Adrenal gland (tissue), 9 donors: ENCODE measurements at regions not wholly inside any gene's neighbourhood (a gene's known extent, or its start where the extent isn't known, plus 50 kb on each side); places are given as distances from the start of the nearest gene placed in this dataset.
"Not testable (repeated sequence)": the region's sequence is repeated elsewhere in the genome, so short reads cannot be mapped to it uniquely, and the experiment has no call there.

Source experiments
- DNase-seq, 7 donors: peaks; one replicate each; pipeline ENCODE4 v3.0.0-alpha.2; 2019 to 2020
- H3K27ac ChIP-seq, 5 donors: fragments of 200-600 bp; sonication (generic) in 4 of 5; 1 replicate in 3 of 5; 2 replicates in 2 of 5; pipeline versions ENCODE4 v1.5.1 to v1.8.0; 2016 to 2020; ENCODE audit warnings: mild to moderate bottlenecking in 1 of 5
- H3K27me3 ChIP-seq: fragments of 200-600 bp; 2 replicates; pipeline ENCODE4 v1.8.0; 2021
- H3K36me3 ChIP-seq, 2 donors: fragments of 200-600 bp; replicated peaks in 1 of 2; 1 replicate in 1 of 2; 2 replicates in 1 of 2; pipeline versions ENCODE4 v1.5.1 to v1.8.0; 2018 to 2022
- H3K4me1 ChIP-seq, 2 donors: fragments of 200-600 bp; replicated peaks in 1 of 2; 1 replicate in 1 of 2; 2 replicates in 1 of 2; pipeline versions ENCODE4 v1.5.1 to v1.8.0; 2018 to 2021
- H3K4me3 ChIP-seq, 4 donors: fragments of 200-600 bp; sonication (generic) in 3 of 4; one replicate each; pipeline ENCODE4 v1.5.1; 2016 to 2018
- H3K9me3 ChIP-seq, 3 donors: fragments of 200-600 bp; sonication (generic) in 1 of 3; replicated peaks in 1 of 3; 1 replicate in 2 of 3; 2 replicates in 1 of 3; pipeline versions ENCODE4 v1.5.1 to v1.8.0; 2016 to 2021
- POLR2A ChIP-seq, 2 donors: fragments of 450-650 bp; IDR thresholded peaks; one replicate each; pipeline ENCODE4 v1.6.1; 2017; ENCODE audit warnings: antibody characterized with exemption in 2 of 2, mild to moderate bottlenecking in 2 of 2, moderate library complexity in 1 of 2
- WGBS, 4 donors: extraction: QIAGEN DNeasy Blood & Tissue Kit in 2 of 4; methylation state at CpG; one replicate each; pipeline versions ENCODE4 v1.1.5 to v1.1.7; 2013 to 2017; 5-methylcytosine and 5-hydroxymethylcytosine counted together
- intact Hi-C, 2 donors: fragments of 100-400 bp; cut with DNase I; formaldehyde crosslinking; loops; one replicate each; pipeline versions ENCODE4 v1.14.1 to v1.15.0; 2022 to 2023
- TF ChIP-seq, protein P1 (sequence below), 6 experiments: fragments of 450-650 bp in 4 of 6; fragments of 200-600 bp in 2 of 6; sonication (generic) in 1 of 6; IDR thresholded peaks; 1 replicate in 5 of 6; 2 replicates in 1 of 6; pipeline versions ENCODE4 v1.5.1 to v1.8.0; 2016 to 2021; ENCODE audit warnings: antibody characterized with exemption in 6 of 6, mild to moderate bottlenecking in 2 of 6, moderate library complexity in 1 of 6
- donor health status: healthy with polysubstance abuse.
- donor health status: Bipolar disorder and iron deficiency.
- donor health status: DM: yes; HTN: yes; CAD: no.
- donor health status: DM: no; HTN: no; CAD: no.
- donor health status: DM: no; HTN: no; CAD: no.

DNA sequence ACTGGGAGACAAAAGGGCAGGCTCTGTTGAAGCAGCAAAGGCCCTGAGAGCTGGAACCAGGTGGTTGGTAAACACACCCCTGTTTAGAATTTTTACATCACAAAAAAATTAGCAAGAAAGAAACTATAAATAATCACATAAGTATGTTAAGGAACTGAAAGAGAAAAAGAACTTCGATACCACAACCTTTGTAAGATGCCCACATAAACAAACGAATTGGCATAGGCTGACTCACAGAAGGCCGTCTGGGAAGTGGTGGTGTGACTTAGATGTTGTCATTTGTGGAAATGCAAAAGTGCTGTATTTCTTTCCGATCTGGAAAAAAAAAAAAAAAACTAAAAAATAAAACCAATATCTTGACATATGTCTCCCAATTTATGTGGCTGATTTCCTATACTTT is 235.1 kb downstream of the USP46 start:
- no peak for DNase-seq
- no peak for TF ChIP-seq POLR2A (IDR thresholded peaks at IDR 0.05)
- TF ChIP-seq, protein P1, sequence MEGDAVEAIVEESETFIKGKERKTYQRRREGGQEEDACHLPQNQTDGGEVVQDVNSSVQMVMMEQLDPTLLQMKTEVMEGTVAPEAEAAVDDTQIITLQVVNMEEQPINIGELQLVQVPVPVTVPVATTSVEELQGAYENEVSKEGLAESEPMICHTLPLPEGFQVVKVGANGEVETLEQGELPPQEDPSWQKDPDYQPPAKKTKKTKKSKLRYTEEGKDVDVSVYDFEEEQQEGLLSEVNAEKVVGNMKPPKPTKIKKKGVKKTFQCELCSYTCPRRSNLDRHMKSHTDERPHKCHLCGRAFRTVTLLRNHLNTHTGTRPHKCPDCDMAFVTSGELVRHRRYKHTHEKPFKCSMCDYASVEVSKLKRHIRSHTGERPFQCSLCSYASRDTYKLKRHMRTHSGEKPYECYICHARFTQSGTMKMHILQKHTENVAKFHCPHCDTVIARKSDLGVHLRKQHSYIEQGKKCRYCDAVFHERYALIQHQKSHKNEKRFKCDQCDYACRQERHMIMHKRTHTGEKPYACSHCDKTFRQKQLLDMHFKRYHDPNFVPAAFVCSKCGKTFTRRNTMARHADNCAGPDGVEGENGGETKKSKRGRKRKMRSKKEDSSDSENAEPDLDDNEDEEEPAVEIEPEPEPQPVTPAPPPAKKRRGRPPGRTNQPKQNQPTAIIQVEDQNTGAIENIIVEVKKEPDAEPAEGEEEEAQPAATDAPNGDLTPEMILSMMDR (IDR thresholded peaks at IDR 0.05): no peak
- Histone ChIP-seq H3K27me3 (no peaks in the 10 kb centered on the region), H3K36me3 (no peaks in the 10 kb centered on the region), H3K27ac (no peak overlapping the region), H3K4me1 (no peaks in the 10 kb centered on the region), H3K9me3 (no peaks in the 10 kb centered on the region), H3K4me3 (no peak overlapping the region)
- intact Hi-C loops: no loop called here
- 74 to 83% (median 78%) methylated on average over 4 of the region's 4 CpGs for WGBS, 4 donors

DNA sequence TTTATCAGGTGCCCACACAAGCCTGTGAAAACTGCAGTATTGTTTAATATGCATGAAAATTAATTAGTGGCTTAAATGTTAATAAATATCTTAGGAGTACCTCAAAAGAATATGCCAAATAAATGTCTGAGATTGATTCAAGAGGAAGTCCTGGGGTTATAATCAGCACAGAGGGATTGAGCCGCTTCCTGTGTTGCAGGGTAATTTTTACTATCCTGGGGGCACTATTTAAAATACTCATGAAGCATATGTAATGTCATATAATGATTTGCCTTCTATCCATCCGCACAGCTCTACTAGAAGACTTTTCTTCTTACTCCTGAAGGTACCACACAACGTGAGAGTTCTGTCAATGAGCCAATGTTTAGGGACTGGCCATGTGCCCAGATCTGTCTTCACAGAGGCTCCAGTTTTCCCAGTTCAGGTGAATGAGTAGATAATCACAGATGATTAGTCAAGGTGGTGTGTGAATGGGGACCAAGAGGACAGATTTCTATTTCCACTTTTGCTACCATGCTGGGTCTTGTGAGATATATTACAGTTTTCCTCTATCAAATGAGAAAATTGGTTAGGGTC is 233.3 kb downstream of the USP46 start:
- Histone ChIP-seq H3K27me3 (no peaks in the 10 kb centered on the region), H3K9me3 (no peaks in the 10 kb centered on the region), H3K27ac (no peak overlapping the region), H3K36me3 (no peaks in the 10 kb centered on the region), H3K4me3 (no peak overlapping the region), H3K4me1 (no peaks in the 10 kb centered on the region)
- DNase-seq: no peak
- no peak for TF ChIP-seq POLR2A (IDR thresholded peaks at IDR 0.05)
- TF ChIP-seq, protein P1 (IDR thresholded peaks at IDR 0.05): no peak
- WGBS, 4 donors: 78 to 85% (median 80%) methylated on average over 3 of the region's 3 CpGs
- intact Hi-C loops: no loop called here

DNA sequence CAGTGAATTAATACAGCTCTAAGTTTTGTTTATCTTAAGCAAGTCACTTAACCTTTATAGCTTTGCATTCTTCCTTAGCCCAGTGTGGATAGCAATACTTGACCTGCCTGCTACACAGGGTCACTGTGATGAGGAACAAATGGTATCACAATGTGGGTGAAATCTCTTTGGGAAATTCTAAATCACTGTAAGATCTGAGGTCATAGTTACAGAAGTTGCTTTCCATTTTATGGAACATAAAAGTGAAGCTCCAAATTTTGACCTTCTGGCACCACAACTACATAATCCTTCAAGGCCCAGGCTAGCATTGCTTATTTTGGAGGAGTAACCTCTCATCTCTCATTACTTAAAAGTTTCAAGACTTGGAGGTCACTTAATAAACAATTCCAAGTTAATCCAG is 227.7 kb downstream of the USP46 start:
- Histone ChIP-seq H3K36me3 (no peaks in the 10 kb centered on the region), H3K27me3 (no peaks in the 10 kb centered on the region), H3K4me3 (no peak overlapping the region), H3K9me3 (no peaks in the 10 kb centered on the region), H3K27ac (no peak overlapping the region), H3K4me1 (no peaks in the 10 kb centered on the region)
- no peak for DNase-seq
- no peak for TF ChIP-seq POLR2A (IDR thresholded peaks at IDR 0.05)
- intact Hi-C loops: no loop called here

DNA sequence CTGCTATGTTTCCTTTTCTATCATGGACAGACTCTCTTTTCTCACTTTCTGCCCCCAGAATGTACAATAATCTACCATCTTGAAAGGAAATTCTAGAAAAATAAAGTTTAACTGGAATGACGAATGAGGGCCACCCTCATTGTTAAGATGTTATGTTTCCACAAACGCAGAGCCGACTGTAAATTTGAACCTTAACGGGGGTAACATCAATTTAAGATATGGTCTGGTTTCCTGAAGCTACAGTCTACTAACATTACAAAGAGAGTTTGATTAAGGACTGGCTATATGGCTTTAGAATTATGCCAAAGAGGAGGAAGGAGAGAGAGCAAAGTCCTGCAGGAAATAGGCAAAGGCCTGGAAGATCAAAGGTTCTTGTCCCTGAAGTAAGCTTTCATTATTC is 227.2 kb downstream of the USP46 start:
- Histone ChIP-seq H3K9me3 (no peaks in the 10 kb centered on the region), H3K27ac (no peak overlapping the region), H3K27me3 (no peaks in the 10 kb centered on the region), H3K4me1 (no peaks in the 10 kb centered on the region), H3K4me3 (no peak overlapping the region), H3K36me3 (no peaks in the 10 kb centered on the region)
- no peak for DNase-seq
- intact Hi-C loops: no loop called here
- 70 to 80% (median 73%) methylated on average over 4 of the region's 4 CpGs for WGBS, 4 donors
- TF ChIP-seq, protein P1 (IDR thresholded peaks at IDR 0.05): no peak
- TF ChIP-seq POLR2A (IDR thresholded peaks at IDR 0.05): no peak

DNA sequence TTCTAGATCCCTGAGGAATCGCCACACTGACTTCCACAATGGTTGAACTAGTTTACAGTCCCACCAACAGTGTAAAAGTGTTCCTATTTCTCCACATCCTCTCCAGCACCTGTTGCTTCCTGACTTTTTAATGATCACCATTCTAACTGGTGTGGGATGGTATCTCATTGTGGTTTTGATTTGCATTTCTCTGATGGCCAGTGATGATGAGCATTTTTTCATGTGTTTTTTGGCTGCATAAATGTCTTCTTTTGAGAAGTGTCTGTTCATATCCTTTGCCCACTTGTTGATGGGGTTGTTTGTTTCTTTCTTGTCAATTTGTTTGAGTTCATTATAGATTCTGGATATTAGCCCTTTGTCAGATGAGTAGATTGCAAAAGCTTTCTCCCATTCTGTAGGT is 216.6 kb downstream of the USP46 start:
- DNase-seq, H3K36me3 ChIP-seq, H3K4me3 ChIP-seq, H3K4me1 ChIP-seq, H3K9me3 ChIP-seq, H3K27me3 ChIP-seq, H3K27ac ChIP-seq, intact Hi-C loops: not testable (repeated sequence)
- WGBS, 4 donors: 100% methylated on average over 1 of the region's 1 CpG; no CpG with 5 or more reads in 3 of the 4 donors
